ENCODE measurements at regions not wholly inside any gene's neighbourhood (a gene's known extent, or its start where the extent isn't known, plus 50 kb on each side); places are given as distances from the start of the nearest gene placed in this dataset.

GRCh38 chr3:165389653-165390052, 193.5 kb upstream of the SLITRK3 start:
- no peak for TF ChIP-seq CTCF (conservative IDR thresholded peaks at IDR 0.05)
- H3K27ac ChIP-seq: no peak overlapping the region

- TF ChIP-seq CTCF (conservative IDR thresholded peaks at IDR 0.05): no peak
Measured at GRCh38 chr3:165389064-165389463, 192.9 kb upstream of the SLITRK3 start.

GRCh38 chr3:165383381-165383780, 187.2 kb upstream of the SLITRK3 start:
- TF ChIP-seq CTCF (conservative IDR thresholded peaks at IDR 0.05): no peak
- no peak overlapping the region for H3K27ac ChIP-seq

More at GRCh38 chr3:165389064-165389463, 192.9 kb upstream of the SLITRK3 start:
- no peak overlapping the region for H3K27ac ChIP-seq

- no peak overlapping the region for H3K27ac ChIP-seq
- TF ChIP-seq CTCF (conservative IDR thresholded peaks at IDR 0.05): no peak
Measured at GRCh38 chr3:165382672-165383071, 186.5 kb upstream of the SLITRK3 start.

- H3K27ac ChIP-seq: no peak overlapping the region
- TF ChIP-seq CTCF (conservative IDR thresholded peaks at IDR 0.05): no peak
Measured at GRCh38 chr3:165378761-165379160, 182.6 kb upstream of the SLITRK3 start.

GRCh38 chr3:165359005-165359404, 162.8 kb upstream of the SLITRK3 start:
- TF ChIP-seq CTCF (conservative IDR thresholded peaks at IDR 0.05): no peak
- H3K27ac ChIP-seq: no peak overlapping the region

GRCh38 chr3:165355316-165355715, 159.1 kb upstream of the SLITRK3 start:
- no peak for TF ChIP-seq CTCF (conservative IDR thresholded peaks at IDR 0.05)
- no peak overlapping the region for H3K27ac ChIP-seq

- TF ChIP-seq CTCF (conservative IDR thresholded peaks at IDR 0.05): no peak
- no peak overlapping the region for H3K27ac ChIP-seq
Measured at GRCh38 chr3:165347526-165347925, 151.3 kb upstream of the SLITRK3 start.

Measured in VCaP (cell line).